T1000 (cell line): ENCODE measurements at regions not wholly inside any gene's neighbourhood (a gene's known extent, or its start where the extent isn't known, plus 50 kb on each side); places are given as distances from the start of the nearest gene placed in this dataset.
"Not testable (repeated sequence)": the region's sequence is repeated elsewhere in the genome, so short reads cannot be mapped to it uniquely, and the experiment has no call there.

Experiments used
- DNase-seq: peaks from one replicate; lab custom pipeline; 2025; ENCODE audit warnings: mixed read lengths; lab: John Stamatoyannopoulos, UW

- DNase-seq = no peak
Observed at GRCh38 chr14:106044515-106044914, 518.1 kb downstream of the TMEM121 start.

DNA sequence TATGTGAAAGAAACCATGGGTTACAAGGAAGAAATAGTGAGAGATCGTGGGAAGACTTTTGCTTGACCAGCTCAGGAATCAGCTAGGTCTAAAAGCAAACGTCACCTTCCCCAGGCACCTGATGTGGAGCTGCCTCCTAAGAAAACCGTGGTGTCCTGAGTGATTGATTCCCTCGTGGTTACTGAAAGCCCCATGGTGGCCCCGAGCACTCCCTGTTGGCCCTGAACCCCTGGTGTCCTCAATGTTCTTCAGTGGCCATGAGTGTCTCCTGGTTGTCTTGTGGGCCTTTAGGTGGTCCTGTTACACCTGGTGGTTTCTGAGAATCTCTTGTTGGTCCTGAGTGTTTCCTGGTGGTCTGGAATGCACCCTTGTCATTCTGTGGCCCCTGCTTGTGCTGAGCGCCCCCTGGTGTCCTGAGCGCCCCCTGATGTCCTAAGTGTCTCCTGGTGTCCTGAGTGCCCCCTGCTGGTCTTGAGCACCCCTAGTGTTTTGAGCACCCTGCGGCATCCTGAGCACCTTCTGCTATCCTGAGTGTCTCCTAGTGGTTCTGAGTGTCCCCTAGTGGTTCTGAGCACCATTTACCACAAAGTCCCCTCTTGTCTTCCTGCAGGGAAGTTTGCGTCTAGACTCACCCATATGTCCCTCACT, 518.7 kb downstream of the TMEM121 start:
- DNase-seq = no peak

- DNase-seq = no peak
Observed at GRCh38 chr14:106051796-106052195, 525.4 kb downstream of the TMEM121 start.

DNA sequence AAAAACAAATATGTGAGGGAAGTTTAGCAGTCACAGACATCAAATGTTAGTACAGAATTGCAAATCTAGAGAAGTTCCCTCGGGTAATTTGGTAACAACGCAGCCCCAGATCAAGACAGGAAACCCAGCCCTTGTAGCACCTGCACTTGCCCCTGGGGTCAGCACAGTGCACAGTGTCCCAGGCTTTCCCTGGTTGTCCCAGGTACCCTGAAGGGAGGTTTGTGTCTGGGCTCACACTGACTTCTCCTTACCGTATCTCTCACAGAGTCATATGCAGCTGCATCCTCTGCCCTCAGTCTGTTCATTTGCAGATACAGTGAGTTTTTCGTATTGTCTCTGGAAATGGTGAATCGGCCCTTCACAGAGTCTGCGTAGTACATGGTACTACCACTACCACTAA, 528.9 kb downstream of the TMEM121 start:
- no peak for DNase-seq

DNA sequence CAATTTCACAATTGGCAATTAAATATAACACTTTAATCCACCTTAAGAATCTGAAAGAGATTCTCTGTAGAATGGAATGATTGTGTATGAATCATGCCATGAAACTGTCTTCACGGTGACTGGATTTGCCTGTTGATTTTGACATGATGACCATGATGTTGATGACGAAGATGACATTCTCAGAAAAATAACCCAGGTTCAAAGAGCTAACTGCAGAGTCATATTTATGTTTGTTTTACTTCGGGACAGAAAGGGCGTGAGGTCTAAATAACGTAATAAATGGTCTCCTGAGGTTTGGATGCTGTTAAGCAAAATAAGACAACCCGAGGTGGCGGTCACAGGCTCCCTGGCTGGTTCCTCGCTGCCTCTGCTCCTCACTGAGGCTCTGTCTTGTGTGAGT, 532.0 kb downstream of the TMEM121 start:
- DNase-seq = no peak

DNA sequence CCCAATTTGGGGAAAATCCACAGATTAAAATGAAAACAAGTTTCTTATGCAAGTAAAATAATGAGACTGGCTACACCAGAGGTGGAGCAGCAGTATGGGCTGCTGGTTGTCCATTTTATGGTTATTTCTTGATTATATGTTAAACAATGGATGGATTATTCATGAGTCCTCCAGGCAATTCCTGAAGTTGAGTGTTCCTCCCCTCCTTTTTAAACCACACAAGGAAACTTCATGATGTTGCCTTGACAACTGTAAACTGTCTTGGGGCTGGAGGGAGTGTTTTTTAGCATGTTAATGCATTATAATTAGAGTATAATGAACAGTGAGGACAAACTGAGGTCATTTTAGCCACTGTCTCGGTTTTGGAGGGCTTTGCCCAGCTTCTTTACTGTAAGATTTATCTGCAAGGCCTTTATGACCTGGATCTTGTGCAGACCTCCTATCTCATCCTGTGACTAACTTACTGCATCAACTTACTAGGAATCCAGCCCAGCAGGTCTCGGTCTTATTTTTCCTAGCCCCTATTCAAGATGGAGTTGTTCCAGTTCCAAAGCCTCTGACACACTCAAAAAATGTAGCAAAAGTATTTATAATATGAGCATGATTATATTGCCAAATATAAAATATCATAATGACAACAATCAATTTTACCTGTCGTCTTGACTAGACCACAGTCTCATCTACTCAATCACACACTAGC, 534.0 kb downstream of the TMEM121 start:
- no peak for DNase-seq

DNA sequence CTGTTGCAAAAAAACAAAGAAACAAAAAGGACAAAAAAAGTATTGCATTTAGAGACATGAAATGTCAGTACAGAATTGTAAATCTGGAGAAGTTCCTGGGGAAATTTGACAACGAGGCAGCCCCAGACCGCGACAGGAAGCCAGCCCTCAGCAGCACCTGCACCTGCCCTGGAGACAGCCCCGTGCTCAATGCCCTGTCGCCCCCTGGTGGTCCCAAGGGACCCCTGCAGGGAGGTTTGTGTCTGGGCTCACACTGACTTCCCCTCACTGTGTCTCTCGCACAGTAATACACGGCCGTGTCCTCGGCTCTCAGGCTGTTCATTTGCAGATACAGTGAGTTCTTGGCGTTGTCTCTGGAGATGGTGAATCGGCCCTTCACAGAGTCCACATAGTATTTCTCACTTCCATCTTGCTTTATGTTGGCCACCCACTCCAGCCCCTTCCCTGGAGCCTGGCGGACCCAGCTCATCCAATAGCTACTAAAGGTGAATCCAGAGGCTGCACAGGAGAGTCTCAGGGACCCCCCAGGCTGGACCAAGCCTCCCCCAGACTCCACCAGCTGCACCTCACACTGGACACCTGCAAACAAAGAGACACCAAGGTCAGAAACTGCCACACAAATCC, 535.6 kb downstream of the TMEM121 start:
- DNase-seq = not testable (repeated sequence)

DNA sequence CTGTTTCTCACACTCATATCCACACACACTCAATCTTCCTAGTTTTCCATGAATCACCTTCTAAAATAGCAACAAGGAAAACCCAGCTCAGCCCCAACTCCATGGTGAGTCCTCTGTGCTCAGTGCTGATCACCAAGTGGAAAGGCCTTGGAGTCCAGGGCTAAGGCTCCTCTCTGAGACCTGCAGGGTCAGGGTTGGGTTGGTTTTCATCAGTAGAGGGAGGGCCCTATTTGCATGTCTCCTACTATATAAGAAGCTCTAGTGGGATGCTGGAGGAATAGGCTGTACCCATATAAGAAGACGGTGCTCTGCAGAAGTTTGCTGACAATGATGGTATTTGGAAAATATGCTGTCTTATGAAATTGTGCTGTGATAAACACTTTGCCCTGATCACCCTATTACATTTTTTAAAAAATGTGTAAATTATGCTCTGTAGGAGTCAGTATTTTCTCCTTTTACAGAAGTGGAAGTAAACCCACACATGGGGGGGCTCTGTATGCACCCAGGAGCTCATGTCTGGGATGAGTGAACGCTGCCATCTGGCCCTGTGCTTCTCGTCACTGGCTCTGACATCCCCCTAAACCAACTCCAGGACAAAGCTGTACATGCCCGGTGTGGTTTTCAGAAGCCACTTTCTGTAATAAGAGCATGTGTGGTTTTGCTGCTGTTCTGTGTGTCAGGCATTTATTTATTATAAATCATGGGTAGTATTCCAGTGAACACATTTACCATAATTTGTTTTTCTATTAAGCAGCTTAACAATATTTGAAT, 536.3 kb downstream of the TMEM121 start:
- DNase-seq = no peak

DNA sequence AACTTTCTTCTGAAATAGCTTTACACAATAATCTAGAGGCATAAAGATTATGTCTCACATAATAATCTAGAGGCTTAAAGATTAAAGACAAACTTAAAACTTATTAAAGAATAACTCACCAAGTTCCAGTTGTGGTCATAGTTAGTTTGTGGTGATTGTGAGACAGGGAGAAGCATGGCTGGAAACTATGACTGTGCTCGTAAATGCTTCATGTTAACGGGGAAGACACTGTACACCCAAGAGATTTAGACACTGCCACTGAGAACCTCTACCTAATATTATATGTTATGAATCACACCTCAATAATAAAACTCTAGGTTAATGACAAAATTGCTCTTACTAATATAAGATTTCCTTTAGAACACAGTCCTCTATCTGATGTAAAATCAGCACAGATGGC, 541.6 kb downstream of the TMEM121 start:
- DNase-seq = no peak

DNA sequence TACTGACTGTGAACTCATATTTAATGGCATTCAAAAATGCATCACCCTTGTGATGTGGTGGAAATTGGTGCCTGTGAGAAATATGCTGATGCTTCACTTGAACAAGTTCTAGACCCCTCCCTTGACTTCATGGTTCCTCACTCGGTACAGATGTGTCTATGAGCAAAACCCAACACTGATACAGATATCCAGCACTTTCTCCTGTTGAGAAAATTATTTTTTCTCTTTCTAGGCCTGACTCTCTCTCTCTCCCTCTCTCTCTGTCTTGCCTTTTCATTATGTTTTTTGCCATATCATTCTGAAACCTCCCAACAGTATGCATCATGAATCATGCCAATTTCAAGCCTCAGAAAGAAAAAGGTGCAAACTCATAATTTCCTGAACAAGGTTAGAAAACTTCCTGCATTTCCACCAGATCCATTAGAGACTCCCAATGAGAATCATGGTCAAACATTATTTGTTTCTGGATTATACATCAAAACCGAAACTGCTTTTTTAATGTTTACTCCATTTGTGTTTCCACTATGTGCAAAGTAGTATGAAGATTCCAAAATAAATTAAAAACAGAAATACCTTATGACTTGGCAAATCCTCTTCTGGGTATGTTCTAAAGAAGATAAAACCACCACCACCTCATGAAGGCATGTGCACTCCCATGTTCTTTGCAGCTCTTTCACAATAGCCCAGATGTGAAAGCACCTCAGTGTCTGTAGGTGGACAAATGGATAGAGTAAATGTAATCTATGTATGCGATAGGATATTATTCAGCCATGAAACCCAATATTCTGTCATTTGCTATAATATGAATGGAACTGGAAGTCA, 543.6 kb downstream of the TMEM121 start:
- DNase-seq = no peak

- DNase-seq = no peak
Observed at GRCh38 chr14:106080922-106081321, 554.5 kb downstream of the TMEM121 start.

GRCh38 chr14:106081721-106082120, 555.3 kb downstream of the TMEM121 start:
- not testable (repeated sequence) for DNase-seq

DNA sequence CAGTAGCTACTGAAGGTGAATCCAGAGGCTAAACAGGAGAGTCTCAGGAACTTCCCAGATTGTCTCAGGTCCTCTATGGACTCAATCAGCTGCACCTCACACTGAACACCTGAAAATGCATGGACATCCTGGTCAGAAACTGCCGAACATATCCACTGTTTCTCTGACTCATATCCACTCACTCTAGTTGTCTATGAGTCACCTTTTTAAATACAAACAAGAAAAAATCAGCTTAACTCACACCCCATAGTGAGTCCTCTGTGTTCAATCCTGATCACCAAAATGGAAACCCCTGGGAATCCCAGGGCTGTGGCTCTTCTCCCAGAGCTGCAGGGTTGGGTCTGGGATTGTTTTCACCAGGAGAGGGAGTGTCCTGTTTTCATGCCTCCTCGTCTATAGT, 556.7 kb downstream of the TMEM121 start:
- DNase-seq = no peak

DNA sequence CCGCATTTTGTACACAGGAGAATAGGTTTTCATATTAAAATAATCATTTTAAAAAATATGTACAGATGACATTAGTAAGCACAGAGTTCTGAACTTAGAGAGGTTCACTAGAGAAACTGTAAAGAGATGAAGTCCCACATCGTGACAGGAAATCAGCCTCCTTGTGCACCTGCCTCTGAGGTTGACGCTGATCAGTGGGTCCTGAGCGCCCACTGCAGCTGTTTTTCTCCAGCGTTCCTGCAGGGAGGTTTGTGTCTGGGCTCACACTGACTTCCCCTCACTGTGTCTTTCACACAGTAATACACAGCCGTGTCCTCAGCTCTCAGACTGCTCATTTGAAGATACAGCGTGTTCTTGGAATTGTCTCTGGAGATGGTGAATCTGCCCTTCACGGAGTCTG, 561.5 kb downstream of the TMEM121 start:
- DNase-seq = no peak

GRCh38 chr14:106088860-106089259, 562.5 kb downstream of the TMEM121 start:
- DNase-seq = not testable (repeated sequence)

DNA sequence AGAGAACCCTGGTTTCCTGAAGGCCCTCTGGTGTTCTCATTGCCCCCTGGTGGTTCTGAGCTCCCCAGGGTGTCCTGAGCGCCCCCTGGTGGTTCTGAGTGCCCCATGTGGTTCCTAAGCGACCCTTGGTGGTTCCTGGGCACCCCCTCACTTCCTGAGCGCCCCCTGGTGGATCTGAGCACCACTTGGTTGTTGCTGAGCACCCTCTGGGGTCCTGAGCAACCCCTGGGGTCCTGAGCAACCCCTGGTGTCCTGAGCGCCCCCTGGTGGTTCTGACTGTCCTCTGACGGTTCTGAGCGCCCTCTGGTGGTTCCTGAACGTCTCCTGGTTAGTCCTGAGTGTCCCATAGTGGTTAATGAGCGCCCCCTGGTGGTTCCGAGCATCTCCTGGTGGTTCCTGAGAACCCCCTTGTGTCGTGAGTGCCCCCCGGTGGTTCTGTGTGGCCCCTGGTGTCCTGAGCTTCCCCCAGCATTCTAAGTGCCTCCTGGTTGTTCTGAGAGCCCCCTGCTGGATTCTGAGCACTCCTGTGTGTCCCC, 568.3 kb downstream of the TMEM121 start:
- DNase-seq = no peak

DNA sequence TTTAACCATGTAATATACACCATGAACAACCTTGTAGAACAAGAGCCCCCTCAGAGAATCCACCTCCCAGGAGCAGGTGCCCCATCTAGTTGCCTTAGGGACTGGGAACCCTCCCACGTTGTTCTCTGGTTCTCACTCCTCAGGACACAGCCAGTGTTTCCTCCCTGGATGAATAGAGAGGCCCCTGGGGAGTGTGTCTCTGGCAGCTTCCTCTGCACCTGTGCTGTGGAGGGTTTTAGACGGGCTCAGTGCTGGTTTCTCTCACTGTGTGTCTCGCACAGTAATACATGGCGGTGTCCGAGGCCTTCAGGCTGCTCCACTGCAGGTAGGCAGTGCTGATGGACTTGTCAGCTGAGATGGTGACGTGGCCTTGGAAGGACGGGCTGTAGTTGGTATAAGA, 581.3 kb downstream of the TMEM121 start:
- DNase-seq = no peak

- no peak for DNase-seq
Observed at GRCh38 chr14:106109337-106109736, 583.0 kb downstream of the TMEM121 start.

GRCh38 chr14:106115401-106115800, 589.0 kb downstream of the TMEM121 start:
- DNase-seq = no peak

DNA sequence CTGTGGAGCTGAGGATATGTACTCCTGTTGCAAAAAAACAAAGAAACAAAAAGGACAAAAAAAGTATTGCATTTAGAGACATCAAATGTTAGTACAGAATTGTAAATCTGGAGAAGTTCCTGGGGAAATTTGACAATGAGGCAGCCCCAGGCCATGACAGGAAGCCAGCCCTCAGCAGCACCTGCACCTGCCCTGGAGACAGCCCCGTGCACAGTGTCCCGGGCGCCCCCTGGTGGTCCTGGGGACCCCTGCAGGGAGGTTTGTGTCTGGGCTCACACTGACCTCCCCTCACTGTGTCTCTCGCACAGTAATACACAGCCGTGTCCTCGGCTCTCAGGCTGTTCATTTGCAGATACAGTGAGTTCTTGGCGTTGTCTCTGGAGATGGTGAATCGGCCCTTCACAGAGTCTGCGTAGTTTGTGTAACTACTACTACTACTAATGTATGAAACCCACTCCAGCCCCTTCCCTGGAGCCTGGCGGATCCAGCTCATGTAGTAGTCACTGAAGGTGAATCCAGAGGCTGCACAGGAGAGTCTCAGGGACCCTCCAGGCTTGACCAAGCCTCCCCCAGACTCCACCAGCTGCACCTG, 590.1 kb downstream of the TMEM121 start:
- DNase-seq = not testable (repeated sequence)

GRCh38 chr14:106120101-106120500, 593.7 kb downstream of the TMEM121 start:
- no peak for DNase-seq
